Karpas-422 (cell line): ENCODE measurements at regions not wholly inside any gene's neighbourhood (a gene's known extent, or its start where the extent isn't known, plus 50 kb on each side); places are given as distances from the start of the nearest gene placed in this dataset.

Experiments used
- DNase-seq: peaks from one replicate; pipeline ENCODE4 v3.0.0-alpha.2; 2015
- H2AFZ ChIP-seq: fragments of 200-600 bp; sonication (generic); 2 replicates; pipeline ENCODE4 v1.6.1; 2014; ENCODE audit warnings: antibody characterized with exemption, low read length, mixed read lengths
- H3K27ac ChIP-seq: fragments of 200-600 bp; sonication (generic); 2 replicates; pipeline ENCODE4 v1.5.1; 2014; ENCODE audit warnings: mild to moderate bottlenecking, low read length, moderate library complexity
- H3K27me3 ChIP-seq: fragments of 200-600 bp; sonication (generic); 2 replicates; pipeline ENCODE4 v1.6.1; 2014; ENCODE audit warnings: low read length, mixed read lengths
- H3K36me3 ChIP-seq: fragments of 200-600 bp; sonication (generic); 2 replicates; pipeline ENCODE4 v1.6.1; 2014; ENCODE audit warnings: low read length, mixed read lengths; ENCODE audit not compliant: insufficient read depth
- H3K4me1 ChIP-seq: fragments of 200-600 bp; sonication (generic); 2 replicates; pipeline ENCODE4 v1.6.1; 2014; ENCODE audit warnings: mild to moderate bottlenecking, low read length, mixed read lengths
- H3K4me2 ChIP-seq: fragments of 200-600 bp; sonication (generic); 2 replicates; pipeline ENCODE4 v1.6.1; 2014; ENCODE audit warnings: low read length, low read depth, mild to moderate bottlenecking; ENCODE audit not compliant: poor library complexity, severe bottlenecking
- H3K4me3 ChIP-seq: fragments of 200-600 bp; sonication (generic); 2 replicates; pipeline ENCODE4 v1.5.1; 2014; ENCODE audit warnings: mild to moderate bottlenecking, antibody characterized with exemption, low read length, mixed read lengths
- H3K79me2 ChIP-seq: fragments of 200-600 bp; sonication (generic); 2 replicates; pipeline ENCODE4 v1.6.1; 2014; ENCODE audit warnings: mild to moderate bottlenecking, low read length, mixed read lengths
- H3K9ac ChIP-seq: fragments of 200-600 bp; sonication (generic); 2 replicates; pipeline ENCODE4 v1.6.0; 2014; ENCODE audit warnings: low read length
- H3K9me2 ChIP-seq: fragments of 200-600 bp; sonication (generic), shearing (Covaris generic); replicated peaks from 2 replicates; pipeline ENCODE4 v1.6.0; 2014; ENCODE audit warnings: mild to moderate bottlenecking, low read length, moderate library complexity; ENCODE audit not compliant: insufficient read depth
- H3K9me3 ChIP-seq: fragments of 300-700, 200-600 bp; sonication (generic); 2 replicates; pipeline ENCODE4 v1.6.1; 2014; ENCODE audit warnings: low read length, mixed read lengths
- H4K20me1 ChIP-seq: fragments of 200-600 bp; sonication (generic); 2 replicates; pipeline ENCODE4 v1.6.1; 2014; ENCODE audit warnings: mild to moderate bottlenecking, antibody characterized with exemption, low read length, low read depth; ENCODE audit not compliant: insufficient read depth

GRCh38 chr11:130582981-130583380, 134.5 kb downstream of the ADAMTS15 start:
- no peaks in the 10 kb centered on the region for H3K36me3 ChIP-seq
- no peaks in the 10 kb centered on the region for H3K27me3 ChIP-seq
- no peak for DNase-seq
- no peak overlapping the region for H3K9ac ChIP-seq
- H3K79me2 ChIP-seq = no peaks in the 10 kb centered on the region
- H3K27ac ChIP-seq = no peak overlapping the region
- no peak overlapping the region for H3K4me2 ChIP-seq
- no peaks in the 10 kb centered on the region for H3K4me1 ChIP-seq
- H2AFZ ChIP-seq = no peak overlapping the region
- no peaks in the 10 kb centered on the region for H4K20me1 ChIP-seq
- H3K9me2 ChIP-seq = no peaks in the 10 kb centered on the region
- H3K9me3 ChIP-seq = no peaks in the 10 kb centered on the region
- no peak overlapping the region for H3K4me3 ChIP-seq

DNA sequence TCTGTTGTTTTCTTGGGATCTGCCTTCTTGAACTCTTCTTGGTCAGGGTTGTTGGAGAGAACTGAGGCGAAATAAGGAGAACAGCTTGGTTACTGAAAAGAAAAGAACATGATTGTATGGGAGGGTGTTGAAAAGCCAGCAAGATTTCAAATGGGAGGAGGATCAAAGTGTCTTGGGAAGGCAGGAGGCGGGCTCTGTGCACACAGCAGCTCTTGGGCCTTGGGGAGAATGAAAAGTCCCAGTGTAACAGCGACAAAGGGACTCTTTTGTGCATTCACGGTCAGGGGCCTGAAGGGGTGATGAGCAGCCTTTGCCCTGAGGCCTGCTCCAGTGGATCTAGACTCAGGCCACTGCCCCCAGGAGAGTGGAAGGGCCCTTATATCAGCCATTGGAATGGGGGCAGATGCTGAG, 135.4 kb downstream of the ADAMTS15 start:
- H4K20me1 ChIP-seq = no peaks in the 10 kb centered on the region
- H3K27me3 ChIP-seq = no peaks in the 10 kb centered on the region
- H3K9me3 ChIP-seq = no peaks in the 10 kb centered on the region
- no peak overlapping the region for H3K9ac ChIP-seq
- H2AFZ ChIP-seq = no peak overlapping the region
- H3K79me2 ChIP-seq = no peaks in the 10 kb centered on the region
- no peak for DNase-seq
- H3K36me3 ChIP-seq = no peaks in the 10 kb centered on the region
- H3K4me2 ChIP-seq = no peak overlapping the region
- no peaks in the 10 kb centered on the region for H3K4me1 ChIP-seq
- no peak overlapping the region for H3K27ac ChIP-seq
- no peaks in the 10 kb centered on the region for H3K9me2 ChIP-seq
- H3K4me3 ChIP-seq = no peak overlapping the region

DNA sequence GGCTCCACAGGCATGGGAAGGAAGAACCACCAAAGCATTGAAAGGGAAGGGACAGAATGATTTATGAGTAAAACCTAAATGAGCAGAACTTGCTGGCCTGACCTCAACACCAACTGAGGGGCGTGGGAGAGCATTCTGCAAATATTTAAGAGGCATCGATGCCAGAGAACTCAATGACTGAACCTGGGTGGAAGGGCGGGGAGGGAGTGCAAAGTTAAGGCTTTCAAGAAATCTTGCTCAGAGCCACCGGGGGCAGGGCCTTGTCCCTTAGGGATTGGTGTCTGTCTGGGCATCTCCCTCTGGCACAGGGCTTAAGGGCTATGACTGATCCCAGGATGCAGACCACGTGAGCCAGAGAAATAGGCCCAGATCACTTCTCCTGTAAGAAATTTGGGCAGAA, 137.1 kb downstream of the ADAMTS15 start:
- Histone ChIP-seq H3K27ac (no peak overlapping the region), H3K4me2 (no peak overlapping the region), H3K27me3 (no peaks in the 10 kb centered on the region), H3K4me3 (no peak overlapping the region), H3K4me1 (no peaks in the 10 kb centered on the region), H2AFZ (no peak overlapping the region), H4K20me1 (no peaks in the 10 kb centered on the region), H3K36me3 (no peaks in the 10 kb centered on the region), H3K9ac (no peak overlapping the region), H3K9me2 (no peaks in the 10 kb centered on the region), H3K9me3 (no peaks in the 10 kb centered on the region), H3K79me2 (no peaks in the 10 kb centered on the region)
- no peak for DNase-seq

DNA sequence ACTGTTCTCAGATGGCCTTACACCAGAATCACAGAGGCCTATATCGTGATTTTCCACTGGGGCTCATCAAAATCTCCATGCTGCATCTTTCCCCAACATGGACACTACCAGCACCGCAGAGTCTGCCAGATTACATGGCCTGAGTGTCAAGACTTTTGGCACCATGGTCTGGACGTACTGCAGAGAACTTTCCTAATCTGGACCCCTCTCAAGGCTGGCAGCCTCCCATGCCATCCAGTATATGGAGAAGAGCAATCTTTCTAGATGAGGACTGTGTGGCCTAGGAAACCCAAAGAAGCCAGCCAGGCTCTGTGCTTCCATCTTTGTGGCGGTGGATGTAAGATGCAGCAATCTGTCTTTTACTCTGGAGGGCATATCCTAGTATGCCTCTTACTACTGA, 139.2 kb downstream of the ADAMTS15 start:
- H3K9me2 ChIP-seq = no peaks in the 10 kb centered on the region
- DNase-seq = no peak
- no peak overlapping the region for H3K27ac ChIP-seq
- H3K4me2 ChIP-seq = no peak overlapping the region
- H2AFZ ChIP-seq = no peak overlapping the region
- H3K27me3 ChIP-seq = no peaks in the 10 kb centered on the region
- no peaks in the 10 kb centered on the region for H3K79me2 ChIP-seq
- H3K9ac ChIP-seq = no peak overlapping the region
- H4K20me1 ChIP-seq = no peaks in the 10 kb centered on the region
- no peak overlapping the region for H3K4me3 ChIP-seq
- no peaks in the 10 kb centered on the region for H3K36me3 ChIP-seq
- H3K9me3 ChIP-seq = no peaks in the 10 kb centered on the region
- no peaks in the 10 kb centered on the region for H3K4me1 ChIP-seq

DNA sequence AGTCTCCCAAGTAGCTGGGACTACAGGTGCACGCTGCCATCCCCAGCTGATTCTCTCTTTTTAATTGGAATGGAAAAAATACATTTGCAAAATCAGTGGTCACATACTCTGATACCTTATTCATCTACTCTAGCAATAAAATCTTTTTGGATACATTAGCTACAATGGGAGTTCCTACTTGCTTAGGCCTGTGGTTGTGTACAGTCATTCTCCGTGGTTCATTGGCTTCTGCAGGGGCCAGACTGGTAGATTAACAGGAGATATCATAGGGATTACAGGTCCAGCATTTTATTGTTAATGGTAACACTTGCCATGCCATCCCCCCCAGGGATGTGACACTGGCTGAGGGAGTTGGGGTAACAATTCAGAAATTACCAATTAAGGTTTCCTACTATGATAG, 140.0 kb downstream of the ADAMTS15 start:
- no peaks in the 10 kb centered on the region for H3K27me3 ChIP-seq
- no peaks in the 10 kb centered on the region for H3K4me1 ChIP-seq
- no peaks in the 10 kb centered on the region for H4K20me1 ChIP-seq
- no peak overlapping the region for H3K27ac ChIP-seq
- no peak overlapping the region for H3K9ac ChIP-seq
- no peak overlapping the region for H3K4me3 ChIP-seq
- H3K79me2 ChIP-seq = no peaks in the 10 kb centered on the region
- H3K36me3 ChIP-seq = no peaks in the 10 kb centered on the region
- H3K4me2 ChIP-seq = no peak overlapping the region
- H2AFZ ChIP-seq = no peak overlapping the region
- no peak for DNase-seq
- H3K9me2 ChIP-seq = no peaks in the 10 kb centered on the region
- no peaks in the 10 kb centered on the region for H3K9me3 ChIP-seq

GRCh38 chr11:130592056-130592455, 143.6 kb downstream of the ADAMTS15 start:
- DNase-seq = no peak
- no peak overlapping the region for H2AFZ ChIP-seq
- H3K27ac ChIP-seq = no peak overlapping the region
- no peak overlapping the region for H3K4me3 ChIP-seq
- H3K27me3 ChIP-seq = no peaks in the 10 kb centered on the region
- no peaks in the 10 kb centered on the region for H3K79me2 ChIP-seq
- H3K9me3 ChIP-seq = no peaks in the 10 kb centered on the region
- H3K4me2 ChIP-seq = no peak overlapping the region
- no peaks in the 10 kb centered on the region for H3K9me2 ChIP-seq
- H4K20me1 ChIP-seq = no peaks in the 10 kb centered on the region
- H3K9ac ChIP-seq = no peak overlapping the region
- no peaks in the 10 kb centered on the region for H3K4me1 ChIP-seq
- H3K36me3 ChIP-seq = no peaks in the 10 kb centered on the region

GRCh38 chr11:130593064-130593463, 144.6 kb downstream of the ADAMTS15 start:
- Histone ChIP-seq H3K27ac (no peak overlapping the region), H3K4me1 (no peaks in the 10 kb centered on the region), H3K27me3 (no peaks in the 10 kb centered on the region), H3K4me3 (no peak overlapping the region), H4K20me1 (no peaks in the 10 kb centered on the region), H2AFZ (no peak overlapping the region), H3K36me3 (no peaks in the 10 kb centered on the region), H3K9ac (no peak overlapping the region), H3K4me2 (no peak overlapping the region), H3K9me3 (no peaks in the 10 kb centered on the region), H3K79me2 (no peaks in the 10 kb centered on the region), H3K9me2 (no peaks in the 10 kb centered on the region)
- DNase-seq = no peak

DNA sequence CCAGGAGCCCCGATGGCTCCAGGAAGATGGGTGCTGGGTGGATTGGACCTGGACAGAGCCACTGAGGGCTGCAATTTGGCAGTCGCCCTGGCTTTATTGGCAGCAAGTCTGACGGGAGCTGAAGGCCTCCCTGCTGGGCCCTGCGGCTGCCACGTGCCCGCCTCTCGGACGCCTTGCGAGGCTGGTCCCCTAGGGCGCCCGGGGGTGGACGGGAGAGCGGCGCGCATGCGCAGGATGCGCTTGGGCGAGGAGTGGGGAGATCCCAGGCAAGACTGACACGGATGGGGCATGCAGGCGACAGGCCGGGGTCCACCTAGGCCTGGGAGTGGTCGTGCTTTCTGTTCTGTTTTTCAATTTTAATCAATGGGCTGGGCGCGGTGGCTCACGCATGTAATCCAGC, 150.0 kb downstream of the ADAMTS15 start:
- Histone ChIP-seq H3K9me2 (no peaks in the 10 kb centered on the region), H3K79me2 (no peaks in the 10 kb centered on the region), H3K36me3 (no peaks in the 10 kb centered on the region)

DNA sequence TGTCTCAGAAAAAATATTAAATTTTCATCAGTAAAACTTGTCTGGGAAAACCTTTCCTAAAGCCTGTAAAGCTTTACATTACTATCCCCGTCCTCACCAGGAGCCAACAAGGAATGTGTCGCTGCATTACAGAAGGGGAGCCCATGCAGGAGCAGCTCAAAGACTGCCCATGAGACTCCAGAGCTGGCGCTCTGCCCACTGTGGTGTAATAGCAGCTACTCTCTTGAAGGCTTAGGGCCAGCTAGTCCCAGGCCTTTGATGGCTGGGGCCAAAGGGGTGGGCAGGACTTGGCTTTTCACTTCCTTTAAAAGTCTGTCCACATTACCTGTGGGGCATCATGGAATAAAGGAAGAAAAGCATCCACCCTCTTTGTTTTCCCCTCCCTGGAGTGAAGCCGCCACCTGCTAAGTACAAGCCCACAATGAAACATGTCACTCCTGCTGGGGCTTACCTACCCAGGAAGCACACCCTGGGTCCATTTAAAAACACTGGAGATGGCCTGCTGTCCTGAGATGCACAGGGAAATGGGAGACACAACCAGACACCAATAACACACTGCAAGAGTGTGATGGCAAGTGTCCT, 150.7 kb downstream of the ADAMTS15 start:
- no peak overlapping the region for H3K9ac ChIP-seq
- no peak overlapping the region for H3K27ac ChIP-seq
- H3K9me2 ChIP-seq = no peaks in the 10 kb centered on the region
- DNase-seq = no peak
- no peak overlapping the region for H3K4me2 ChIP-seq
- H3K79me2 ChIP-seq = no peaks in the 10 kb centered on the region
- H3K4me1 ChIP-seq = no peaks in the 10 kb centered on the region
- no peak overlapping the region for H2AFZ ChIP-seq
- H3K4me3 ChIP-seq = no peak overlapping the region
- no peaks in the 10 kb centered on the region for H3K27me3 ChIP-seq
- H3K36me3 ChIP-seq = no peaks in the 10 kb centered on the region
- H3K9me3 ChIP-seq = no peaks in the 10 kb centered on the region
- H4K20me1 ChIP-seq = no peaks in the 10 kb centered on the region

More for the DNA sequence above, 150.0 kb downstream of the ADAMTS15 start:
- no peak for DNase-seq
- Histone ChIP-seq H3K4me2 (no peak overlapping the region), H3K27ac (no peak overlapping the region), H4K20me1 (no peaks in the 10 kb centered on the region), H3K4me3 (no peak overlapping the region), H3K9ac (no peak overlapping the region), H3K9me3 (no peaks in the 10 kb centered on the region), H2AFZ (no peak overlapping the region), H3K27me3 (no peaks in the 10 kb centered on the region), H3K4me1 (no peaks in the 10 kb centered on the region)
